Mucosa of gallbladder (tissue), 1 donor: ENCODE measurements at regions not wholly inside any gene's neighbourhood (a gene's known extent, or its start where the extent isn't known, plus 50 kb on each side); places are given as distances from the start of the nearest gene placed in this dataset.
"Not testable (repeated sequence)": the region's sequence is repeated elsewhere in the genome, so short reads cannot be mapped to it uniquely, and the experiment has no call there.

Experiments used
- DNase-seq: peaks from one replicate; pipeline ENCODE4 v3.0.0-alpha.2; 2020; ENCODE audit warnings: low spot score
- donor health status: DM: no; HTN: no; CAD: no.

DNA sequence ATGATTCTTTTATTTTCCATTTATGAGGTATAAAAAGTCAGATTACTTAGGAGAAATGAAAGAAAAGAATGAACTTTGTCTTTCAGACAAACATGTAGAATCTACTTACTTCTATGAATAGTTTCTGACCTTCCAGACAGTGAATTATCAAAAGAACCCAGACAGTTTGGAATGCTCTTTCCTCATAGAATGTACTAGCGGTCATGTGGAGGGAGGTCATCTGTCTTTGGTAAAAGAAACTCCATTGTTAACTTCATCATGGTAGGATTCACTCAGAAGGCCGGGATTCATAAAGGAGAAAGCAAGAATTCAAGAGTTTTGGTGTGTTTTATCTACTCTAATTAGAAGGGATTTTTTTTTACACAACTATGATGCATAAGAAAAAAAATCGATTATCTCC is 144.8 kb upstream of the ZNF804B start:
- no peak for DNase-seq

DNA sequence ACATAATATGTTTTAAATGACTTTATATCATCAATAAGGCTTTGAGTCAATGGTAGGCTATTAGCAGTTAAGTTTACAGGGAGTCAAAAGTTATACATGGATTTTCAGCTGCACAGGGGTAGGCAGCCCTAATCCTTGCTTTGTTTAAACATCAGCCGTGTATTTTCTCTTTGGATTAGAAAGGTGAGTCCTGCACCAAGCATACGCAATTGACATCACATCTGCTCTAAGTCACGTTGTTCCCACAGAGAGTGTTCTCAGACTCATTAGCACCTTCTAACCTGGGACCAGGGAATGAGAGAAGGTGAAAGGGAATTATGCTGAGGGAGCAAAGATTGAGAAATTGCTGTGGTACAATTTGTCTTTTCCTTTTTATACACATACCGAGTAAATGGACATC is 148.6 kb upstream of the ZNF804B start:
- DNase-seq, result no peak

DNA sequence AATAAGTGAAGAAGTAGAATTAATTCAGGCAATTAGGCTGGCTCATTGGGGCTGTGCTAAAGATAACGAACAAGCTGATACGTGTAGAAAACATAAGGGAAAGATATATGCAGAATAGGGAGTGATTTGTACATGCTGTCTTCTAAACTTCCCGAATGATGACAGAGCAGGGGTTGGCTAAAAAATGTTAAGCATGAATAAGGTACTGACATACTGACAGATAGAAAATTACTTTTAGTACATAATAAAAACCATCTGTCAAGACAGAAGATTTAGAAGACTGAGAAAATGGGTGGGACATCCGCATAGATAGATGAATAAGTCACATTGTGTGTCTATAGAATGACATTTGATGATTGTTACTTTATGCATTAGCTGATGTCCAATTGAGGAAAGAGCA is 158.8 kb upstream of the ZNF804B start:
- DNase-seq, result no peak

DNA sequence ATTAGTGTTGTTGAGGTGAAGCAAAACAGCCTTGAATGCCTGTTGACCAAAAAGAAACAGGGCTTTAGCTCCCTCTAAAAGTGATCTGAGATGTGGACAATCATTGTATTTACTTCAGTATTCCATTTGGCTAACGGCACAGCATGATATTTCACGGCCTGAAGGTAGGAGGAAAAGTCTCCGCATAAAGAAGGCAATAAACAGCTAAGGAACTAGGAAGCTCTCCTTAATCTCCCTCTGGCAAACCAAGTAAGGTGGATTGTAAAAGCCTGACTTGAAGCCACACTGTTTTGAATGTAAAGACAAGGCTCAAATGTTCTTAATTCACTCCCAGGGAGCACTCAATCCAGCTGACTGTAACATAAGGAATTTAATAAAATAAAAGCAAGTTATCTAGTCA is 160.0 kb upstream of the ZNF804B start:
- DNase-seq, result no peak

DNA sequence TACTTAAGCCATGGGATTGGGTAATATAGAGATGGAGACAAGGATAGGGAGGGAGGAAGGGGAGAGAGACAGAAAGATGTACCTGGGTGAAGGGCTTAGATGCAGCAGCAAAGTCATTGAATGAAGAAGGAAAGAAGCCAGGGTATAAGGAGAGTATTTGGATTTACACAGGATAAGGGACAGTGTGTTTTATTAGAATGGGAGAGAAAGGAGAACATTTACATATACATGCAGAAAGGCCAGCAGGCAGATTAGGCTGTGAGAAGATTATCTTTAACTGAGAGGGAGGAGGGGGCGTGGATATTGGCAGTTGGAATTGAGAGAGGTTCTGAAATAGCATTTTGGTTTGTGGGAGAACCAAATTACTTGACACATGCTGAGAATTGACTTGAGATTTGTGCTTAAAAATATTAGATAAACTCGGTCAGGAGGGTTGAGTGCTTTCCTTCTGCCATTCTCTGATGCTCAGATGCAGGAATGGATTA is 161.5 kb upstream of the ZNF804B start:
- no peak for DNase-seq

DNA sequence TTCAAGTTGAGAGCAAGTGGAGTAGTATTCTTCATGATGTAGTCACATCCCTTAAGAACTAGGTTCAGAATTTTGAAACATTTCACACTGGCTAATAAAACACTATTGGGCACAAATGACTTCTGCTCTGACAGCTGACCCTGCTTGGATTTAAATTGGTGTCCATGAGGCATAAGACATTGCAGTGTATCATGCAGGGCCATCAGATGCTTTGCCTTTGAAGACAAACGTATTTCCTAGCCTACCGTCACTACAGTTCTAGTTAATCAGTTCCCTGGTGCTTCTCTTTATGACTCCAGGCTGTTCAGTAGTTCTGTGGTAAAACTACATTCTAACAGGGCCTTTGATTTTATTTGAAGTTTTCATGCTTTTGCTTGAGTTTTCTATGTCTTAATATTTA is 168.5 kb upstream of the ZNF804B start:
- no peak for DNase-seq

DNA sequence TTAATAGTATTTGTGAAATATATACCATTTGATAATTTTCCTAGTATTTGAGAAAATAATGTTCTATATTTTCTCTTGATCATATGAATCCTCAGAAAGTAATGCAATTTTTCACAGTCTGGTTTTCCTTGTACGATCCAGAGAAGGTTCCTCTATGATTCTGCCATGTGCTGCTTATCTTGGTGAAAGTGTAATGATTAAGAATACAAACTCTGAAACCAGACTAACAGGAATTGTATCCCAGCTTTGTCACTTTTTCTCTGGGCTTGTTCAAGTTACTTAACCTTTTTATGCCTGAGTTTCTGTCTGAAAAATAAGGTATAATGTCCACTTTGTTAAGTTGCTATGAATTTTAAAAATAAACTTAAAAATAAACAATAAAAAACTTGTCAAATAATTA is 169.6 kb upstream of the ZNF804B start:
- no peak for DNase-seq

DNA sequence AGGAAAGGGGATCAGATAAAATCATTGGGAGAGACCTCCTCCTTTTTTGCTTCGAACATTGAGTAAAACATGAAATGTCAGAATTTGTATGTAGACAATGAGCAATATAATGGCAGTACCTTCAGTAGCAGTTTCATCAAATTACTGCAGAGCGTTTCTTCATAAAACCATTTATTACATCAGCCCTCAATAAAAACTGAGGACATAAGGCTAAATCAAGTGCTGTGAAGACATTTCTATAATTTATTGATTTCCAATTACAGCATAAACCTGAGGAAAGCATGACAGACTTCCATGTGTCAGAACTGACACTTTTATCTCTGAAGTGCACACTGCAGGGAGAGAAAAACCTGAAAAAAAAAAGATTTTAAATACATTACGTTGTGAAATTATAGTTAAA is 172.6 kb upstream of the ZNF804B start:
- no peak for DNase-seq

DNA sequence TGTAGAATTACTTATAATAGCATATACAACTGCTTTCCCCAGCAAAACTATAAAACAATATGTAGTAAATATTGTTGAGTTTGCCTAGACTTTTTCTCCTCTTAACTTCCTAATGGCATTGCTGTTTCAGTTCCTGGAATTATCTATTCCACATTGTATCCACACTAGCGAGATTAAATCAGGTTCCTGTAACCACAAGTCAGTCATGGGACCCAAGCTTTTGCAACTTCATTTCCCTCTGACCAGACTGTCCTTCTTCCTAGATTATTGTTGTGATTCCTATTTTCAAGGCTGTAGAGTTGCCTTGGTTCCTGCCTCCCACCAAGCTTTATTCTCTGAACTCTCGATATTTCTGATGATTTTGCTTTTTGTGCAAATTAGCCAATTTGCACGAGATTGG is 173.3 kb upstream of the ZNF804B start:
- no peak for DNase-seq

DNA sequence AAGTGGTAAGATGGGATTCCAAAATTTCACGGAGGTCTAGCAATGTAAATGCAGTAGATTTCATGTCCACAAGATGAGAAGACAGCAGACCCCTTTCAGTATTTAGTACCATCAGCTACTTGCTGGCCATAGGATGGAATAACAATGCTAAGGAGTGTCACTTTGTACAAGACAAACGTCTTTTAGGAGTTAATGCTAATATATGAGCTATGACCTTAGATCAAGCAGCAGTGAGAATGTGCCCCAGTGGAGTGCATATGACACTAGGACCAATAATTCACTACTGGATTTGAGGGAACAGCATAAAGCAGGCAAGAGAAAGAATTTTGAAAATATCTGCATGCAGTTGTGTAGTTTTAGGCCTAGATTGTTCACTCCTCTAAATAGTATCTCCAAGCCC is 182.8 kb upstream of the ZNF804B start:
- DNase-seq, result no peak

DNA sequence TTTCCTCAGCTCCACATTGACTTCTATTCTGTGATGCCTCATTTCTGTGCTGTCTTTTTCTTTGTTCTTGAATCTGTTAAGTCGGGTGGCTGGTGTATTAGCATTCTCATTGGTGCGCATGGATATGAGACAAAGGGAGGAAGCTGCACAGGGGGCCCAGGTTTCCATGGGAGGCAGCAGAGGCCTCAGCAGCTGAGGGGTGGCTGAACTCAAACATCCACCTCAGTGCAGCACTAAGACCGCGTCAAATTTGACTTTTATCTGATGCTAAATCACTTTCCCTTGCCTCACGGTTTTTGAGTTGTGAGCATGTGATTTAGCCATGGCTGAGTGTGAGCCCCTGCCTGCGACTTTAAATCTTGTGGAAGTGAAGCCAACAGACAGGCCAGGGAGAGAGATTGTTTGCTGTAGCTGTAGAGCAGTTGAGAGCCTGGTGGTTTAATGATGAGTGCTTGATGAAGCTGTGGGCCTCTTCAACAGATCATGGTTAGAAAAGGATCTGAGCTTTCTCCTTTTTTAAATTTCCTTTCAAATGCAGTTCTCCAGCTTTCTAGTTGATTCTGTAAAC is 193.3 kb upstream of the ZNF804B start:
- DNase-seq, result no peak

DNA sequence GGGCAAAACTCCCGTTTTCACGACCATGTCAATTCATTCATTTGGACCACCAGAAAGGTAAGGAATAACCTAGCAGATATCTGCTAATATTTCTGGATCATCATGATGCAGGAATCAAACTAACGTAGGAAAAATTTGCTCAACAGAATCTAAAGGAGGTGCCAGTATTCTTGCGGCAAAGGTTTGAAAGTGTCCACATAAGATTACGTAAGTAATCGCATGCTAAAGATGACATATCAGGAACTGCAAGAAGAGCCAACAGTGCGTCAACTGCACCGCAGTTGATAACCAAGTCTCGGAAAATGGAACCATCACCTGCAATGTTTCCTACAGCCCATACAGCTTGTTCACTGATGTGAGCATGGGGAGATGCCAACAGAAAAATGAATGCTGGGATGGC is 194.1 kb upstream of the ZNF804B start:
- no peak for DNase-seq

DNA sequence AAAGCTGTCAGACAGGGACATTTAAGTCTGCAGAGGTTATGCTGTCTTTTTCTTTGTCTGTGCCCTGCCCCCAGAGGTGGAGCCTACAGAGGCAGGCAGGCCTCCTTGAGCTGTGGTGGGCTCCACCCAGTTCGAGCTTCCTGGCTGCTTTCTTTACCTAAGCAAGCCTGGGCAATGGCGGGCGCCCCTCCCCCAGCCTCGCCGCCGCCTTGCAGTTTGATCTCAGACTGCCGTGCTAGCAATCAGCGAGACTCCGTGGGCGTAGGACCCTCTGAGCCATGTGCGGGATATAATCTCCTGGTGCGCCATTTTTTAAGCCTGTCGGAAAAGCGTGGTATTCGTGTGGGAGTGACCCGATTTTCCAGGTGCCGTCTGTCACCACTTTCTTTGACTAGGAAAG is 203.1 kb upstream of the ZNF804B start:
- DNase-seq, result not testable (repeated sequence)

DNA sequence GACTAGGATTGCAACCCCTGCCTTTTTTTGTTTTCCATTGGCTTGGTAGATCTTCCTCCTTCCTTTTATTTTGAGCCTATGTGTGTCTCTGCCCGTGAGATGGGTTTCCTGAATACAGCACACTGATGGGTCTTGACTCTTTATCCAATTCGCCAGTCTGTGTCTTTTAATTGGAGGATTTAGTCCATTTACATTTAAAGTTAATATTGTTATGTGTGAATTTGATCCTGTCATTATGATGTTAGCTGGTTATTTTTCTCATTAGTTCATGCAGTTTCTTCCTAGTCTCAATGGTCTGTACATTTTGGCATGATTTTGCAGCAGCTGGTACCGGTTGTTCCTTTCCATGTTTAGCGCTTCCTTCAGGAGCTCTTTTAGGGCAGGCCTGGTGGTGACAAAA is 204.7 kb upstream of the ZNF804B start:
- DNase-seq, result not testable (repeated sequence)

DNA sequence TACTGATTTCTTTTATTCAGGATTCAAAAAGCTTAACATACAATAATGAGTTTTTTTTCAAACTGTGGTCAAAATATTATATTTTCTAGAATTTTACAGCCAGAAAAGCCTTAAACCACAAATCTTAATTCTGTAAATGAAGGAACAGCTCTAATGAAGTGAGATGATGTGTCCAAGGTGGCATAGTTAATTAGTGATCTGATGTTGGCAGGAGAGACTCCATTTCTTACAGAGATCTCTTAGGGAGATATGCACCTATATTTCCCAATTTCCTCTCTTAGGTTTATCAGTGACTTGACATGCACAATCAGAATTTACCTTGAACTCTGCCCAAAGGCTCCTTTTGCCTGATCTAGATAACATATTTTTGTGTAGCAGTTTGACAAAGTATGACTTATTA is 211.1 kb upstream of the ZNF804B start:
- DNase-seq, result no peak

DNA sequence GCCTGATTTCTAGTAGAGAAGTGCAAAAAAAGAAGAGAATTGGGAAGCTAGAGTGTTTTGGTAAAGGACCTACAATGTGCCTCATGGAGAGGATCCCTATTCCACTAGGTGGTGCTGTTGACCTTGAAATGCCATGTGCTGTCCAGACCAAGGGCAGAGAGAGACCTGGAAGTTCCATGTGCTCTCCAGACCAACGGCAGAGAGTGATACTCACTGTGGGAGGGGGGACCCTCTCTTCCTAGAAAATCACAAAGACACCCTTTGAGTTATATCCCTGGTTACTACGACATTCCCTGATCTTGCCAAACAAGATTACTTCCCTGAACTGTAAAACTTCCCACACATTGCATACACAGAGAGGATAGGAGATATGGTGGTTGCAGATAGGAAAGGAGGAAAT is 212.7 kb upstream of the ZNF804B start:
- no peak for DNase-seq

DNA sequence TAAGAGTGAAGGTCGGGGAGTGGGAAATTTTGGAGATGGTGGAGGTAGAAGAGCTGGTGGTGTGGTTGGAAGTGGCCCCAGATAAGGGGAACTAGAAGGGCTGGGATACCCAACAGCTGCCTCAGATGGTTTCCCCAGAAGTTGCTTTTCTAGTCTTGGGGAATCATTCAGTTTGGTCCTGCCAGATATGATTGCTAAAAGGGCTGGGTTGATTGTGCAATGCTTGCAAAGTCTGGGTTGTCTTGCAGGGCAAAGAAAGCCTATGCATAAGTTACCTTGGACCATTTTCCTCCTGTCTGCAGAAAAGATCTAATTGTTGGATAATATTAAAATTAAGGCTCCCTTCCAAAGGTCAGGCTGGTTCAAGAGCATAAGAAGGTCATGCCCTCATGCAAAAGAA is 213.8 kb upstream of the ZNF804B start:
- DNase-seq, result no peak

DNA sequence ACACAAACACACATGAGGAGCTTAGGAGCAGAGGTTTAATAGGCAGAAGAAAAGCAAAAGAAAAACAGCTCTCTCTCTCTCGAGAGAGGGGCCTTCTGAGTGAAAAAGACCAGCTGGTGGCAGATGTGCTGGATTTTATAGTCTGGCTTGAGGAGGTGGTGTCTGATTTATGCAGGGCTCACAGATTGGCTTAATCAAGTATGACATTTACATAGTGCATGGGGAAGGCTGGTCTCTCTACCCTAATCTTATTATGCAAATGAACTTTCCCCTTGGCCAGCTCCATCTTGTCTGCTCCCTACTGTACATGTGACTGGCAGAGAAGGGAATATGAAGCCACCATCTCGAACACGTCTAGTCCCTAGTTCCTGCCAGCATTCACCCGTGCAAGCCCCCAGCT is 219.5 kb upstream of the ZNF804B start:
- no peak for DNase-seq

DNA sequence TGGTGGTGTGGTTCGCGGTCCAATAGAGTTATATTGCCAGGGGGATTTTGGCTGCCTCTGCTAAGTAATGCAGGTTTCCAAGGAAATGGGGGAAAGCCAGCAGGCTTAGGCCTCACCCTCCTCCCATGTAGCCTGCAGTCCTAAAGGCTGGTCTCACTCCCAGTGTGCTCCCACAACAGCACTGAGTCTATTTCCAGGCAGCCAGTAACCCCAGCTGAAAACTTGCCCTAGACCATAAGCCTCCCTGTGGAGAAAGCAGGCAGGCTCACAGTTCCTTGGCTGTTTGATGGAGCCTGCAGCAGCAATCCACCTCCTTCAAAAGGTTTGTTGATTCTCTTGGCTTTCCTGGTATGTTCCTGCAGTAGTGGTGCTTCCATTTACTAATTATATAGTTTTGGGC is 220.0 kb upstream of the ZNF804B start:
- no peak for DNase-seq

DNA sequence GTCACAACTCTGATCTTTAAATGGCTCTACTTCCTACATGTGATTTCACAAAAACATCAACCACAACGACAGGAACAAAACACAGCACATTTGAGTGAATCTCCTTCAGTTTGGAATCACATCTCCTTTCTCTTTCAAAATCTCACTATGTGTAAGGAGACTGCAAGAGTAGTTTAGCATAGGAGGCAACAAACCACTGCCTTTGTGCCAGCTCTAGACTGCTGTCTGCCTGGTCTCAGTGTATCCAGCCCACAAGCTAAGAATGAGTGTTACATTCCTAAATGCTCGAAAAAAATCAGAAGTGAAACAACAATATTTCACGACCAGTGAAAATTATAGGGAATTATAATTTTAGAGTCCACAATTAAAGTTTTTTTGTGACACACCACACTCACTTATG is 217.0 kb upstream of the STEAP4 start:
- DNase-seq, result no peak

DNA sequence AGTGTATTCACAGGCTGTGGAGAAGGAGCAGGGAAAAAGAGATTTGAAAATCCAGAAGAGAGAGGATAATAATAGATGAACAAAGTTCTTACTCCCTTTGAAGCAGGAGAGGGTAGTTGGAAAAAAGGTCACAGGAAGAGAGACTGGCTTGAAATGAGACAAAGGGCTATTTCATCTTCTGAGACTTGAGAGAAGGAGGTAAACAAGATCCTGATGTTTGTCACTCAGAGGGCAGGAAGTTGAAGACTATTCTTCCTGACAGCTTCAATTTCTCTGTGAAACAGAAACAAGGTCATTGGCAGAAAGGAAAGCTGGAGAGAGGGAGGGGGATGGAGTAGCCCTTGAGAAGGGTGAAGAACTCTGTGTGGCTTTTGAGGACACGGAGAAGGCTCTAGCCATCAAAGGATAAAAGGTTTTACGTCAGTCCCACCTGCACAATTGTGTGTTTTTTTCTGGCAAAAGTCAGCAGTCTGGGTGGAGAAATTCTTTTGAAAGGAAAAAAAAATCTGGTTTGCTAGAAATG is 216.1 kb upstream of the STEAP4 start:
- no peak for DNase-seq

DNA sequence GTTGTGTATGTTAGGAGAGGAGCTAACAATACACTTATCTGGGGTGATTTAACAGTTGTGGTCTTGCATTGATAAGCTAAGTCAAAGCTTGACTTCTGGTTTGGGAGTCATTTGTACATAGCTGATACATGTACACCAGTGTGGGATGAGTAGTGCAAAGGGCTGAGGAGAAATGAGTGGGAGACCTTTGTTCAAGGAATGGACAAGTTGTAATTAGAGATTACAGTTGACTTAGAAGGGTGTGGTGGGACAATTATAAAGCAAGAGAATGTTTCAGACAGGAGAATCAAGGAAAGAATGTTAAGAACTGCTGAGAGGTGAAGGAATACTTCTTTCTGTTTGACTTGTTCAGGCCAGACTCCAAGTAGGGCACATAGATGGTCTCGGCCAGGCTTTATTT is 209.7 kb upstream of the STEAP4 start:
- no peak for DNase-seq

DNA sequence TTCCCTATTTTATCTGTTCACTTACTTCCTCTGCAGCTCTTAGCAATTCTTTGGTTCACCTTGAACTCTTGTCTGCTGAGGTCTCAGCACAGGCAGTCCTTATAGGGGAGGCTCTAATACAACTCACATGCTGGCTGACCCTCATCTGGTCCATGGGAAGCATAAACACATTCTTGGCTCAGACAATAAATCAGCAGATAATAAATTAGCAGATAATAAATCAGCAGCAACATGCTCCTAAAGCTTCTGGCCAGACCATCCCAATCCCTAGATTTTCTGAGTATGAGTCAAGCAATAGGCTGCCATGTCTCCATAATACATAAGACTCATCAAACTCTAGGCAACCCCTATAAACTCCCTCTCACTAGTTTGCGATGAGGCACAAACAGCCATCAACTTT is 208.6 kb upstream of the STEAP4 start:
- DNase-seq, result no peak

DNA sequence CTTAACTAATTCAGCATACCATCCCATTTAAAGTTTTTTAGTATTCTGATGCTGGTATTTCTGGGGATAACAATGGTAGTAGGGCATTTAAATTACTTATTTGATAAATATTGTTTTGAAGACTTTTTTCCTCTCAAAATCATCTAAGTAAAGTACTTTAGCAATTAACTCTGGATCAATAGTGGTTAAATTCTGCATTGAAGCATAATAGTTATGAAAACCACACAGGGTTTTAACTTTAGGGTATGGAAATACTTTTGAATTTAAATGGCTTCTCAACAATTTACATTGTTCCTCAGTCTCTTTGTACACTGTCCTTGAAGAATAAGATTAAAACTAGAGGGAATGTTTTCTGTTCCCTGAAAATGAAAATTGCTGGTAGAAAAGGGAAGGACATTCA is 202.6 kb upstream of the STEAP4 start:
- no peak for DNase-seq
